ENCODE measurements at regions not wholly inside any gene's neighbourhood (a gene's known extent, or its start where the extent isn't known, plus 50 kb on each side); places are given as distances from the start of the nearest gene placed in this dataset.
"Not testable (repeated sequence)": the region's sequence is repeated elsewhere in the genome, so short reads cannot be mapped to it uniquely, and the experiment has no call there.

DNA sequence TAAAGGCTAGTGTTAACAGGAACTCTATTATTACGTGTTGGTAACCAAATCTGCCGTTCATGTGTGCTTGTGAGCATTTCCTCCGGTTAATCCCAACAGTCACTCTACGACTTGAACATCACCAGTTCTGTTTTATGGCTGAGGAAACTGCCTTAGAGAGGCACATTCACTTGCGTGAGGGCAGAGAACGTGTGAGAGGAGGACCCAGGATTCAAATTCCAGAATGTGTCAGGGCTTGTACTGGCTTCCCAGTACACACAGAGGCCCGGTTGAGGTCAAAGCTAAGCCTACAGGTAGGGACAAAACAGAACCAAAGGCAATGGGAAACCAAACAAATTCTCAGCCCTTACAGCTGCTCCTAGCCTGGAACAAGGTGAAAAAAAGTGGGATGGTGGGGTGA is 66.9 kb upstream of the TENM4 start:
- H3K4me3 ChIP-seq, result no peak overlapping the region
- WGBS, 2 donors, result 90% methylated on average over 7 of the region's 7 CpGs
- no peak overlapping the region for H3K27ac ChIP-seq
- no peaks in the 10 kb centered on the region for H3K9me3 ChIP-seq
- intact Hi-C loops (cut with DNase I; ENCODE audit: low total_unique reads), result no loop called here
- DNase-seq, result no peak
- no peaks in the 10 kb centered on the region for H3K27me3 ChIP-seq
- TF ChIP-seq, protein P1, sequence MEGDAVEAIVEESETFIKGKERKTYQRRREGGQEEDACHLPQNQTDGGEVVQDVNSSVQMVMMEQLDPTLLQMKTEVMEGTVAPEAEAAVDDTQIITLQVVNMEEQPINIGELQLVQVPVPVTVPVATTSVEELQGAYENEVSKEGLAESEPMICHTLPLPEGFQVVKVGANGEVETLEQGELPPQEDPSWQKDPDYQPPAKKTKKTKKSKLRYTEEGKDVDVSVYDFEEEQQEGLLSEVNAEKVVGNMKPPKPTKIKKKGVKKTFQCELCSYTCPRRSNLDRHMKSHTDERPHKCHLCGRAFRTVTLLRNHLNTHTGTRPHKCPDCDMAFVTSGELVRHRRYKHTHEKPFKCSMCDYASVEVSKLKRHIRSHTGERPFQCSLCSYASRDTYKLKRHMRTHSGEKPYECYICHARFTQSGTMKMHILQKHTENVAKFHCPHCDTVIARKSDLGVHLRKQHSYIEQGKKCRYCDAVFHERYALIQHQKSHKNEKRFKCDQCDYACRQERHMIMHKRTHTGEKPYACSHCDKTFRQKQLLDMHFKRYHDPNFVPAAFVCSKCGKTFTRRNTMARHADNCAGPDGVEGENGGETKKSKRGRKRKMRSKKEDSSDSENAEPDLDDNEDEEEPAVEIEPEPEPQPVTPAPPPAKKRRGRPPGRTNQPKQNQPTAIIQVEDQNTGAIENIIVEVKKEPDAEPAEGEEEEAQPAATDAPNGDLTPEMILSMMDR (IDR thresholded peaks at IDR 0.05), result no peak
- TF ChIP-seq POLR2A (IDR thresholded peaks at IDR 0.05), result no peak
- H3K36me3 ChIP-seq (ENCODE audit: low read depth, missing control alignments), result no peaks in the 10 kb centered on the region
- H3K4me1 ChIP-seq, result peaks cover 6% of the 10 kb centered on the region

DNA sequence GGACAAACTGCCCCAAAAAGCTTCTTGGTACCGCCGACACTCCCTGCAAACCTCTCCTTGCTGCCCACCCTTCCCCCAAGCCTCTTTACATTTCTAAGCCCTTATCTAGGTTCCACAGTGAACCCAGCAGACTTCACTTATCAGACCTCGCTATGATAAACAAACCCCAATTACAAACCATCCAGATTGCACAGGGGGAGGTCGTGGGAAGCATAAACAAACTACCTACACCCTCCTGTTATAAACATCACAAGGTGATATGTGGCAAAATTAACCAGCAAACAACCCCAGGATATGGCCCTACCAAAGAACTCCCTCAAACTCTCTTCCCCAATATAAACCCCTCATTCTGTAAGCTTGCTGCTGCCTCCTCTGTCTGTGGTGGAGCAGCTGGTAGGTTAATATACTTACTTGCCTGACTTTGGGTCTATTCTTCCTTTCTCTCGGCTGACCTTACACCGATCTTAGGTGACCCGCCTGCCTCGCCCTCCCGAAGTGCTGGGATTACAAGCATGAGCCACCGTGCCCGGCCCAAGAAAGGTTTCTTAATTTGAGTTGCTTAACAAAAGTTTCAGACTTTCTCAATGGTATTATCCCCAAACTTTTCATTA is 66.0 kb upstream of the TENM4 start:
- intact Hi-C loops (cut with DNase I; ENCODE audit: low total_unique reads), result no loop called here
- Histone ChIP-seq H3K27ac (no peak overlapping the region), H3K27me3 (no peaks in the 10 kb centered on the region), H3K36me3 (ENCODE audit: low read depth, missing control alignments) (no peaks in the 10 kb centered on the region), H3K4me3 (no peak overlapping the region), H3K4me1 (peaks cover 6% of the 10 kb centered on the region), H3K9me3 (no peaks in the 10 kb centered on the region)
- no peak for TF ChIP-seq POLR2A (IDR thresholded peaks at IDR 0.05)
- TF ChIP-seq, protein P1 (IDR thresholded peaks at IDR 0.05), result no peak
- DNase-seq, result no peak
- WGBS, 2 donors, result 75 to 78% methylated on average over 11 of the region's 11 CpGs

DNA sequence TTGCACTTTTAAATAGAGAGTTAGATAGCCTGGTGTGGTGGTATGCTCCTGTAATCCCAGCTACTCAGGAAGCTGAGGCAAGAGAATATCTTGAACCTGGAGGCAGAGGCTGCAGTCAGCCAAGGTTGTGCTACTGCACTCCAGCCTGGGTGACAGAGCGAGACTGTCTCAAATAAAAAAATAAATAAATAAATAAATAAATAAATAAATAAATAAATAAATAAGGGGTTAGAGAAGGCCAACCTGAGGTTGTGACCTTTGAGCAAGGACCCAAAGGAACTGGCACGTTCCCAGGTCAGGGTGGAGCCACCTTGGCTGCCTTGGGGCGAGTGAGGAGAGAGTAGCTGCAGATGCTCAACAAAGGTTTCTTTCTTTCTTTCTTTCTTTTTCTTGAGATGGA is 65.3 kb upstream of the TENM4 start:
- Histone ChIP-seq H3K4me1 (peaks cover 6% of the 10 kb centered on the region), H3K4me3 (no peak overlapping the region), H3K36me3 (ENCODE audit: low read depth, missing control alignments) (no peaks in the 10 kb centered on the region), H3K27me3 (no peaks in the 10 kb centered on the region), H3K9me3 (no peaks in the 10 kb centered on the region), H3K27ac (no peak overlapping the region)
- TF ChIP-seq POLR2A (IDR thresholded peaks at IDR 0.05), result no peak
- TF ChIP-seq, protein P1 (IDR thresholded peaks at IDR 0.05), result no peak
- WGBS, 2 donors, result 78 to 88% methylated on average over 3 of the region's 3 CpGs
- DNase-seq, result no peak
- intact Hi-C loops (cut with DNase I; ENCODE audit: low total_unique reads), result no loop called here

DNA sequence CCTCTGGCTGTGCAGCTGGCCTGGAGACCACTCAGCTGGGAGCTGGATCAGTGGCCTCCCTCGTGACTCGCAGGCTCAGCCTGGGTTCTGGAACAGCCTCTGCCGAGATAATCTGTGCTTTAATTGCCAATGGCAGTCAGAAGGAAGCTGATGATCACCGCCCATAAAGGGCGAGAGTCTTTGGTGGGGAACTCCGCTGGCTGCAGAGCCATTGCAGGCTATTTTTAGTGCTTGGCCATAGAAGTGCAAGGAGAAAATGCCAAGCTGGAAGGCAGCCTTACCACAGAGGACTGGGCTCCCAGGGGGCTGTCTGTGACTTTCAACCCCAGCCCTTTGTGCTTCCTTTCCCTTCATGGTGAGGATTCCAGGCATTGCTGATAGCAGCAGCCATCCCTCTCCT is 62.2 kb upstream of the TENM4 start:
- H3K4me1 ChIP-seq, result peaks cover 6% of the 10 kb centered on the region
- no peak overlapping the region for H3K27ac ChIP-seq
- H3K4me3 ChIP-seq, result no peak overlapping the region
- H3K9me3 ChIP-seq, result no peaks in the 10 kb centered on the region
- intact Hi-C loops (cut with DNase I; ENCODE audit: low total_unique reads), result no loop called here
- TF ChIP-seq, protein P1 (IDR thresholded peaks at IDR 0.05), result no peak
- no peak for TF ChIP-seq POLR2A (IDR thresholded peaks at IDR 0.05)
- 29 to 48% methylated on average over 4 to 6 of the region's 6 CpGs for WGBS, 2 donors
- peak; percentile 54 for DNase-seq
- no peaks in the 10 kb centered on the region for H3K36me3 ChIP-seq (ENCODE audit: low read depth, missing control alignments)
- no peaks in the 10 kb centered on the region for H3K27me3 ChIP-seq

DNA sequence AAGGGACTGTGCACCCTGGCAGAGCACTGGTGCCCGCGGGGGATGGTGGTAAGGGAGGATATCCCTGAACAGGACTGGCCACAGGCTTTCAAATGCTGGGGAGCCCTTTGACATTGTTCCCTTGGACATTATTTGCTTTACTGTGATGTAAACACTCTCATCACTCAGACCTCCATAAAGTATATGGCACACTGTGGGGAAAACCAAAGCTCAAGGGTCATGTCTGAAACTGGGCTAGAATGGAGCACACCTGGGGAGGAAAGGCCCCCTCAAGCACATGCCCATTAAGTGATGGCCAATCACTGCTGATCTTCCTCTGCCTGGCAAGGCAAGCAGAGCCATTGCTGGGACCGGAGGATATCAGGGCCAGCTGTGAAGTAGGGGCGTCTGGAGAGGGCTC is 60.9 kb upstream of the TENM4 start:
- Histone ChIP-seq H3K4me1 (peaks cover 6% of the 10 kb centered on the region), H3K9me3 (no peaks in the 10 kb centered on the region), H3K4me3 (no peak overlapping the region), H3K27ac (no peak overlapping the region), H3K27me3 (no peaks in the 10 kb centered on the region), H3K36me3 (ENCODE audit: low read depth, missing control alignments) (no peaks in the 10 kb centered on the region)
- WGBS, 2 donors, result 67 to 95% methylated on average over 4 of the region's 4 CpGs
- DNase-seq, result no peak
- intact Hi-C loops (cut with DNase I; ENCODE audit: low total_unique reads), result no loop called here
- TF ChIP-seq, protein P1 (IDR thresholded peaks at IDR 0.05), result no peak
- TF ChIP-seq POLR2A (IDR thresholded peaks at IDR 0.05), result no peak

DNA sequence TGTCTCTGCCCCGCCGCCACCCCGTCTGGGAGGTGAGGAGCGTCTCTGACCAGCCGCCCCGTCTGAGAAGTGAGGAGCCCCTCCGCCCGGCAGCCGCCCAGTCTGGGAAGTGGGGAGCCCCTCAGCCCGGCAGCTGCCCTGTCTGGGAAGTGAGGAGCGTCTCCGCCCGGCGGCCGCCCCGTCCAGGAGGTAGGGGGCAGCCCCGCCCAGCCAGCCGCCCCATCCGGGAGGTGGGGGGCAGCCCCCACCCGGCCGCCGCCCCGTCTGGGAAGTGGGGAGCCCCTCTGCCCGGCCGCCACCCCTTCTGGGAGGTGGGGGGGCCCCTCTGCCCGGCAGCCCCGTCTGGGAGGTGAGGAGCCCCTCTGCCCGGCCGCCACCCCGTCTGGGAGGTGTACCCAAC is 59.1 kb upstream of the TENM4 start:
- H3K9me3 ChIP-seq; H3K4me1 ChIP-seq; H3K27ac ChIP-seq; H3K27me3 ChIP-seq; DNase-seq; intact Hi-C loops (cut with DNase I; ENCODE audit: low total_unique reads); H3K36me3 ChIP-seq (ENCODE audit: low read depth, missing control alignments): not testable (repeated sequence)
- peak overlapping the region in 1 of 2 donors; percentile 34 for H3K4me3 ChIP-seq
- WGBS, 2 donors, result 83% methylated on average over 21 of the region's 30 CpGs; no CpG with 5 or more reads in 1 of the 2 donors
